ENCODE measurements at regions not wholly inside any gene's neighbourhood (a gene's known extent, or its start where the extent isn't known, plus 50 kb on each side); places are given as distances from the start of the nearest gene placed in this dataset.

DNA sequence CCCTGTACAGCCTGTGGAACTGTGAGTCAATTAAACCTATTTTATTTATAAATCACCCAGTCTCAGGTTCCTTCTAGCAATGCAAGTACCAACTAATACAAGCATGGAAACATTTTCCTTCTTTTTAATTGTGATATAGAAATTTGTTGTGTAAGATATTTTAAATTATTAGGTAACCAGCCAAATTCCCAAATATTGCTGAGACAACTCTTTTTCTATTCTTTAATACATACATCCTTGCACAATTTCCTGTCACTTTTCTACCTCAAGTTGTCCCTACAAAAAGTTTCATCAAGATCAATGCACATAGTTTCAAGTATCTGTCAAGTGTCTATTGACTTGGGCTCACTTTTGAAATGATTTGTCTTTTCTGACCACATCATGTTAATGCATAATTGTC lies 488.6 kb downstream of the ACTL7B start:
- ATAC-seq (no peak), DNase-seq (no peak)
- no TSS peak for BruUV-seq (replicated peaks)
- Histone ChIP-seq H3K9ac (ENCODE audit: low read length) (no peak overlapping the region), H3K4me2 (ENCODE audit: low read length) (no peak overlapping the region), H3K4me3 (ENCODE audit: low read length) (no peak overlapping the region), H3K79me2 (ENCODE audit: low read length) (no peaks in the 10 kb centered on the region), H3K36me3 (ENCODE audit: low read depth, low read length) (no peaks in the 10 kb centered on the region), H3K4me1 (ENCODE audit: insufficient read depth, low read length) (no peaks in the 10 kb centered on the region), H3F3A (ENCODE audit: low read length, unreplicated experiment) (no peaks in the 10 kb centered on the region), H3K9me2 (replicated peaks; ENCODE audit: low read length) (no peaks in the 10 kb centered on the region), H3K9me3 (ENCODE audit: low read length) (no peaks in the 10 kb centered on the region), H3K27ac (ENCODE audit: low read length) (no peak overlapping the region), H3K27me3 (ENCODE audit: low read length) (no peaks in the 10 kb centered on the region), H2AFZ (ENCODE audit: low read length) (no peak overlapping the region), H4K20me1 (ENCODE audit: low read length) (no peaks in the 10 kb centered on the region)
- POLR2A ChIA-PET (ENCODE audit: unreplicated experiment) = no interaction called here
- CTCF ChIA-PET = no interaction called here
- intact Hi-C loops (cut with micrococcal nuclease) = no loop called here
- TF ChIP-seq, protein P1, sequence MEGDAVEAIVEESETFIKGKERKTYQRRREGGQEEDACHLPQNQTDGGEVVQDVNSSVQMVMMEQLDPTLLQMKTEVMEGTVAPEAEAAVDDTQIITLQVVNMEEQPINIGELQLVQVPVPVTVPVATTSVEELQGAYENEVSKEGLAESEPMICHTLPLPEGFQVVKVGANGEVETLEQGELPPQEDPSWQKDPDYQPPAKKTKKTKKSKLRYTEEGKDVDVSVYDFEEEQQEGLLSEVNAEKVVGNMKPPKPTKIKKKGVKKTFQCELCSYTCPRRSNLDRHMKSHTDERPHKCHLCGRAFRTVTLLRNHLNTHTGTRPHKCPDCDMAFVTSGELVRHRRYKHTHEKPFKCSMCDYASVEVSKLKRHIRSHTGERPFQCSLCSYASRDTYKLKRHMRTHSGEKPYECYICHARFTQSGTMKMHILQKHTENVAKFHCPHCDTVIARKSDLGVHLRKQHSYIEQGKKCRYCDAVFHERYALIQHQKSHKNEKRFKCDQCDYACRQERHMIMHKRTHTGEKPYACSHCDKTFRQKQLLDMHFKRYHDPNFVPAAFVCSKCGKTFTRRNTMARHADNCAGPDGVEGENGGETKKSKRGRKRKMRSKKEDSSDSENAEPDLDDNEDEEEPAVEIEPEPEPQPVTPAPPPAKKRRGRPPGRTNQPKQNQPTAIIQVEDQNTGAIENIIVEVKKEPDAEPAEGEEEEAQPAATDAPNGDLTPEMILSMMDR (conservative IDR thresholded peaks at IDR 0.05; ENCODE audit: low read depth, low read length) = no peak
- TF ChIP-seq EZH2phosphoT487 (IDR thresholded peaks at IDR 0.05; ENCODE audit: borderline replicate concordance, low read length) = no peak
- TF ChIP-seq EZH2 (IDR thresholded peaks at IDR 0.05; ENCODE audit: low read length, unreplicated experiment) = no peak

DNA sequence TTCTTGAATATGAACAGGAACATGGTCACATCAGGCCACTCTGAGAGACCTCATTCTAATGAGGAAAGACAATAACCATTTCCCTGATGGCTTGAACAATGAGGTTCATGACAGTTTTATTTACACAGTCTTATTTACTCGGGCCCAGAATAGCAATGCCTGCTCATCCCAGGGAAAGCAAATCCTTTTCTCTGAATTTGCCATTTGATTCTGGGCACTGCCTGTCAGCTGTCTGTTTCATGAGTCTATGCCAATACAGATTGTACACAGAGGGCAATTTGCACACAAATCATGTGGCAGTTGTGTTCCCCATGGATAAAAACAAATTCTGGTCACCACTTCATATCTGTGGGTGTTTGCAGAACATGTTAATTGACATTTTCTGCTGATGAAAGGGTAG lies 492.5 kb downstream of the ACTL7B start:
- Histone ChIP-seq H3K4me2 (ENCODE audit: low read length) (no peak overlapping the region), H3K36me3 (ENCODE audit: low read depth, low read length) (no peaks in the 10 kb centered on the region), H2AFZ (ENCODE audit: low read length) (no peak overlapping the region), H3K27me3 (ENCODE audit: low read length) (no peaks in the 10 kb centered on the region), H3K9ac (ENCODE audit: low read length) (no peak overlapping the region), H3K4me3 (ENCODE audit: low read length) (no peak overlapping the region), H3K79me2 (ENCODE audit: low read length) (no peaks in the 10 kb centered on the region), H3F3A (ENCODE audit: low read length, unreplicated experiment) (no peaks in the 10 kb centered on the region), H3K9me3 (ENCODE audit: low read length) (no peaks in the 10 kb centered on the region), H3K27ac (ENCODE audit: low read length) (no peak overlapping the region), H3K9me2 (replicated peaks; ENCODE audit: low read length) (no peaks in the 10 kb centered on the region), H4K20me1 (ENCODE audit: low read length) (no peaks in the 10 kb centered on the region), H3K4me1 (ENCODE audit: insufficient read depth, low read length) (no peaks in the 10 kb centered on the region)
- TF ChIP-seq, protein P1 (conservative IDR thresholded peaks at IDR 0.05; ENCODE audit: low read depth, low read length) = no peak
- TF ChIP-seq EZH2 (IDR thresholded peaks at IDR 0.05; ENCODE audit: low read length, unreplicated experiment) (no peak), EZH2phosphoT487 (IDR thresholded peaks at IDR 0.05; ENCODE audit: borderline replicate concordance, low read length) (no peak)
- intact Hi-C loops (cut with micrococcal nuclease) = no loop called here
- DNase-seq (no peak), ATAC-seq (no peak)
- BruUV-seq (replicated peaks) = no TSS peak
- ChIA-PET POLR2A (ENCODE audit: unreplicated experiment) (no interaction called here), CTCF (no interaction called here)

- H3K9ac ChIP-seq (ENCODE audit: low read length) = no peak overlapping the region
- intact Hi-C loops (cut with micrococcal nuclease) = no loop called here
- ATAC-seq = no peak
These were observed 495.5 kb downstream of the ACTL7B start for GRCh38 chr9:108360304-108360703.

More at GRCh38 chr9:108360304-108360703, 495.5 kb downstream of the ACTL7B start:
- no peaks in the 10 kb centered on the region for H3K36me3 ChIP-seq (ENCODE audit: low read depth, low read length)
- ChIA-PET POLR2A (ENCODE audit: unreplicated experiment) (no interaction called here), CTCF (no interaction called here)
- DNase-seq = no peak
- H3K27me3 ChIP-seq (ENCODE audit: low read length) = no peaks in the 10 kb centered on the region
- TF ChIP-seq EZH2 (IDR thresholded peaks at IDR 0.05; ENCODE audit: low read length, unreplicated experiment) (no peak), EZH2phosphoT487 (IDR thresholded peaks at IDR 0.05; ENCODE audit: borderline replicate concordance, low read length) (no peak)
- TF ChIP-seq, protein P1 (conservative IDR thresholded peaks at IDR 0.05; ENCODE audit: low read depth, low read length) = no peak
- H3K27ac ChIP-seq (ENCODE audit: low read length) = no peak overlapping the region
- no peak overlapping the region for H3K4me3 ChIP-seq (ENCODE audit: low read length)
- no peaks in the 10 kb centered on the region for H3K4me1 ChIP-seq (ENCODE audit: insufficient read depth, low read length)
- no peaks in the 10 kb centered on the region for H3F3A ChIP-seq (ENCODE audit: low read length, unreplicated experiment)
- BruUV-seq (replicated peaks) = no TSS peak
- H4K20me1 ChIP-seq (ENCODE audit: low read length) = no peaks in the 10 kb centered on the region
- H3K9me2 ChIP-seq (replicated peaks; ENCODE audit: low read length) = no peaks in the 10 kb centered on the region
- no peak overlapping the region for H3K4me2 ChIP-seq (ENCODE audit: low read length)
- H3K79me2 ChIP-seq (ENCODE audit: low read length) = no peaks in the 10 kb centered on the region
- no peaks in the 10 kb centered on the region for H3K9me3 ChIP-seq (ENCODE audit: low read length)
- no peak overlapping the region for H2AFZ ChIP-seq (ENCODE audit: low read length)
